Activated CD4-positive, alpha-beta memory T cell treated with anti-CD3 and anti-CD28 coated beads for 36 hours (primary cell): ENCODE measurements at regions not wholly inside any gene's neighbourhood (a gene's known extent, or its start where the extent isn't known, plus 50 kb on each side); places are given as distances from the start of the nearest gene placed in this dataset.

Source experiments
- CTCF ChIA-PET: fragments of 350-600 bp; sonication (Branson Sonifier 250); formaldehyde crosslinking; loops from one replicate; lab custom pipeline; 2021; ENCODE audit warnings: antibody characterized with exemption, inconsistent platforms; lab: Charles Lee
- POLR2A ChIA-PET: fragments of 350-600 bp; sonication (Branson Sonifier 250); formaldehyde crosslinking; loops from one replicate; lab custom pipeline; 2021; ENCODE audit warnings: antibody characterized with exemption; lab: Charles Lee
- DNase-seq: peaks from one replicate; pipeline ENCODE4 v3.0.0-alpha.2; 2020
- H3K27ac Mint-ChIP-seq: one replicate; pipeline ENCODE4 v1.8.0; 2021; ENCODE audit warnings: mixed read lengths
- H3K27me3 Mint-ChIP-seq: one replicate; pipeline ENCODE4 v1.8.0; 2021; ENCODE audit warnings: mixed read lengths
- H3K36me3 Mint-ChIP-seq: one replicate; pipeline ENCODE4 v1.8.0; 2021; ENCODE audit warnings: mixed read lengths
- H3K4me1 Mint-ChIP-seq: one replicate; pipeline ENCODE4 v1.8.0; 2021; ENCODE audit warnings: low read depth, mixed read lengths
- H3K4me3 Mint-ChIP-seq: one replicate; pipeline ENCODE4 v1.8.0; 2021; ENCODE audit warnings: mild to moderate bottlenecking, mixed read lengths
- H3K9me3 Mint-ChIP-seq: one replicate; pipeline ENCODE4 v1.8.0; 2021; ENCODE audit warnings: mixed read lengths
- intact Hi-C: fragments of 100-400 bp; cut with micrococcal nuclease; formaldehyde crosslinking; loops from one replicate; pipeline ENCODE4 v1.15.1; 2023

DNA sequence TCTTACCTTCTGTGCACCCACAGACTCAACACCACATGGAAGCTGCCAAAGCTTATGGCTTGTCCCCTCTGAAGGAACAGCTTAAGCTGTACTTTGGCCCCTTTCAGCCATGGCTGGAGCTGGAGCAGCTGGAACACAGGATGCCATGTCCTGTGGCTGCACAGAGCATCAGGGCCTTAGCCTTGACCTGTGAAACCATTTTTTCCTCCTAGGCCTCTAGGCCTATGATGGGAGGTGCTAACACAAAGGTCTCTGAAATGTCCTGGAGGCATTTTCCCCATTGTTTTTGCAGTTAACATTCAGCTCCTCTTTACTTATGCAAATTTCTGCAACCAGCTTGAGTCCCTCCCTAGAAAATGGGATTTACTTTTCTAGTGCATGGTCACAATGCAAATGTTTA lies 461.4 kb upstream of the TYRP1 start:
- DNase-seq = no peak
- no peak overlapping the region for H3K4me3 Mint-ChIP-seq
- no peaks in the 10 kb centered on the region for H3K27me3 Mint-ChIP-seq

DNA sequence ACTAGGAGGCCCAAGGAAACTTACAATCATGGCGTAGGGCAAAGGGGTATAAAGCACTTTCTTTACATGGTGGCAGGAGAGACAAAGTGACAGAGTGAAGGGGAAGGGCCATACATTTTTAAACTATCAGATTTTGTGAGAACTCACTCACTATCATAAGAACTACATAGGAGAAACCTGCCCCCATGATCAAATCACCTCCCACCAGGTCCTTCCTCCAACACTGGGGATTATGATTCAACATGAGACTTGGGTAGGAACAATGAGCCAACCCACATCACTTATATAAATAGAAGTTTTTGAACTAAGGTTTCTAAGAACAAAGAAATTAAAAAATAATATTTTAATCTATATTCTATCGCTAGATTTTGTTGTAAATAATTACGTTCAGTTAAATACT lies 460.3 kb upstream of the TYRP1 start:
- intact Hi-C loops = no loop called here
- Mint-ChIP-seq H3K36me3 (no peaks in the 10 kb centered on the region), H3K4me1 (no peaks in the 10 kb centered on the region), H3K27me3 (no peaks in the 10 kb centered on the region), H3K27ac (no peak overlapping the region), H3K4me3 (no peak overlapping the region), H3K9me3 (peaks cover 59% of the 10 kb centered on the region)
- ChIA-PET POLR2A (no interaction called here), CTCF (no interaction called here)
- DNase-seq = no peak

More for the DNA sequence above, 461.4 kb upstream of the TYRP1 start:
- H3K9me3 Mint-ChIP-seq = peaks cover 57% of the 10 kb centered on the region
- H3K27ac Mint-ChIP-seq = no peak overlapping the region
- POLR2A ChIA-PET = no interaction called here
- H3K36me3 Mint-ChIP-seq = no peaks in the 10 kb centered on the region
- CTCF ChIA-PET = no interaction called here
- H3K4me1 Mint-ChIP-seq = no peaks in the 10 kb centered on the region
- intact Hi-C loops = no loop called here

DNA sequence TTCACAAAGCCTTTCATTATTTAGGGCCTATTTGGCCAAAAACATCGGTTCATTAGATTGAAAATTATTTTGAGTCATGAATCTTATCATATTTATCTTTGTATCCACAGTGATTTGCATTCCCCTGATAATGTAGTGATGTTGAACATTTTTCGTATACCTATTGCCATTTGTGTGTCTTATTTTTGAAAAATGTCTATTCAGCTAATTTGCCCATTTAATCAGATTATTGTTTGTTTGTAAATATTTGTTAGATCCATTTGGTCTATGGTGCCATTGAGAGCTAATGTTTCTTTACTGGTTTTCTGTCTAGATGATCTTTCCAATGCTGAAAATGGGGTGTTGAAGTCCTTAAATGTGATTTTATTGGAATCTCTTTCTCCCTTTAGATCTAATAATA lies 439.2 kb upstream of the TYRP1 start:
- Mint-ChIP-seq H3K4me1 (no peaks in the 10 kb centered on the region), H3K27me3 (no peaks in the 10 kb centered on the region), H3K27ac (no peak overlapping the region), H3K9me3 (peaks cover 42% of the 10 kb centered on the region), H3K36me3 (no peaks in the 10 kb centered on the region), H3K4me3 (no peak overlapping the region)
- no peak for DNase-seq
- CTCF ChIA-PET = no interaction called here
- POLR2A ChIA-PET = no interaction called here
- intact Hi-C loops = no loop called here

DNA sequence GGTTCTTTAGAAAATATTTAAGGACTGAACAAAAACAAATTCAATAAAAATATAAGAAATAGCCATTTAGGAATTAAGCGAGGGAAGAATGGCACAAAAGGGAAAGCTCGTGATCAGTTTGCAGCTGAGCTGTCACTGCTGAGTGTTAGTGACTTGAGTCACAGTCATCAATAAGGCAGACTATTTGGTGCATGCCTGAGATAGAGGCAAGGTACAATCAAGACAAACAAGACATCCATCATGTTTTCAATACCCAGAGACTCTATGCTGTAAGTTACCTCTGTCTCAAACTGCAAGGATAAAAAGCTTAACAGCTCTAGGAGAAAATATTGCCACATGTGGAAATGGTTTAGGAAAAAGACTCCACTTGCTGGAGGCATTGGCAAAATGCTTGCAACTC lies 426.4 kb upstream of the TYRP1 start:
- H3K9me3 Mint-ChIP-seq = peaks cover 32% of the 10 kb centered on the region
- CTCF ChIA-PET = no interaction called here

DNA sequence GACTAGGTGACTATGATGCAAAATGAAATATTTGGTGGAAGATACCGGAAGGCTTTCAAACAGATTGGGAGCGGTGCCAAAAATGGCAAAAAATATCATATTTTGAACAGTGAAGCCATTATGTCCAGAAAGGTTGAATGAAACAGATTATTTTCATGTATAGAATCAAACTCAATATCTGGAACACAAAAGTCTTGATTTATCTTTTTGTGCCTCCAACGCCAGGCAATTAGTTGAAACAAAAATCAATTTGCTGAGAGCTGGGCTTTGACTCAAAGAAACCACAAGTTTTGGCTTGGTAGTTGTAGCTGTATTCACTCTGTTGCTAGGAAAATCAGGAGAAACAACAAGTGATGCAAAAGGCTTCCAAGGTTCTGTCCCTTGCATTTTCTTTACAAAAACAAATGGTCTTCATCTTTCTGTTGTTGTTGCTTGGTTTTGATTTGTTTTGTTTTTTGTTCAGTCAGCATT lies 421.7 kb upstream of the TYRP1 start:
- ChIA-PET POLR2A (no interaction called here), CTCF (no interaction called here)
- Mint-ChIP-seq H3K9me3 (peaks cover 36% of the 10 kb centered on the region), H3K36me3 (no peaks in the 10 kb centered on the region), H3K27me3 (no peaks in the 10 kb centered on the region), H3K4me1 (no peaks in the 10 kb centered on the region), H3K4me3 (no peak overlapping the region), H3K27ac (no peak overlapping the region)
- DNase-seq = no peak
- intact Hi-C loops = no loop called here

More for the DNA sequence above, 426.4 kb upstream of the TYRP1 start:
- no peak overlapping the region for H3K4me3 Mint-ChIP-seq
- intact Hi-C loops = no loop called here
- no peaks in the 10 kb centered on the region for H3K27me3 Mint-ChIP-seq
- POLR2A ChIA-PET = no interaction called here
- H3K36me3 Mint-ChIP-seq = no peaks in the 10 kb centered on the region
- no peak for DNase-seq
- no peak overlapping the region for H3K27ac Mint-ChIP-seq
- H3K4me1 Mint-ChIP-seq = no peaks in the 10 kb centered on the region

DNA sequence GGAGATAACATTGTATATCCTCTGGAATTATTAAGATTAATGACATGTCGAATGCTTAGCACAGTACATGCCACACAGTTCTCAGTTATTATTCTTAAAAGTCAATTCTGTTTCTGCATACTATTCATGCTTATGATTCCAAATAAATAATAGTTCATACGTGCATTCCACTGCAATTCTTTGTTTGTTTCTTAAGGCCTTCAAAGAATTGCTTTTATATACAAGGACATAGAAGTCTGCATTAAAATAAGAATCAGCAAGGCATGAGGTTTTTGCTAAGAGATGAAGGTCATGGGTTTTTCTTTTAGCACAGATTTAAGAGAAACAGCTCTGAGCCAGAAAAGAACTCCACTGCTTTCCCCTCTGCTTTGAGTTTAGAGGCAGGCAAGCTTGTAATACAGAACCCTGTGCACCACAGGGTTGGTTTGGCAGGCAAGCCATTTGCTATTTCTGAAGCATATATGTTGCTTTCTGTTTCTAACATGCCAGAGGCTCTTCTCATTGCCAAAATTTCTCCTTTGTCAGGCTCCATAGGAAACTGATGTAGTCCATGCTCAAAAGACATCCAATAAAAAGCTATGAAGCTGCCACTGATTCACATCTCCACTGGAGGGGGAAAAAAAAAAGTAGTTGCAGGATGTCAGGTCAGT lies 420.6 kb upstream of the TYRP1 start:
- ChIA-PET POLR2A (no interaction called here), CTCF (no interaction called here)
- Mint-ChIP-seq H3K9me3 (peaks cover 40% of the 10 kb centered on the region), H3K4me1 (no peaks in the 10 kb centered on the region), H3K27ac (no peak overlapping the region), H3K27me3 (no peaks in the 10 kb centered on the region), H3K36me3 (no peaks in the 10 kb centered on the region), H3K4me3 (no peak overlapping the region)
- intact Hi-C loops = no loop called here
- DNase-seq = no peak

DNA sequence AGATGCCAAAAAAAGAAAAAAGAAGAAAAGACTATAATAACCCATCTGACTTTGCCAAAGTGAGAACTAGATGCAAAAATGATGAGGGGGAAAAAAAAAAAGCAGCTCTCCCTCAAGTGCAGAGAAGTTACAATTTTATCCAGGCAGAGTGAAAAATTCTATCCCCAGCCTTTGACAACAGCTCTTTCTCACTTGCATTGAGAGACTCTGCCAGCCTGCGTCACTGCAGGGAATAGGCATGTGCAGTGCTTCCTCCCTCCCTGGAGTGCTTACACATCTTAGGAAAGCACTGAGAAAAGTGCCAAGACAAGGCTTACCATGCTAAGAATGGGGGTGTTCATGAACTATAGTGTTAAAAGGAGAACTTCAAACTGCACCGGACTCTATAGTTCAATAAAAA lies 418.6 kb upstream of the TYRP1 start:
- intact Hi-C loops = no loop called here
- DNase-seq = no peak
- Mint-ChIP-seq H3K27ac (no peak overlapping the region), H3K27me3 (no peaks in the 10 kb centered on the region), H3K36me3 (no peaks in the 10 kb centered on the region), H3K4me1 (no peaks in the 10 kb centered on the region), H3K9me3 (peaks cover 42% of the 10 kb centered on the region), H3K4me3 (no peak overlapping the region)
- ChIA-PET CTCF (no interaction called here), POLR2A (no interaction called here)

DNA sequence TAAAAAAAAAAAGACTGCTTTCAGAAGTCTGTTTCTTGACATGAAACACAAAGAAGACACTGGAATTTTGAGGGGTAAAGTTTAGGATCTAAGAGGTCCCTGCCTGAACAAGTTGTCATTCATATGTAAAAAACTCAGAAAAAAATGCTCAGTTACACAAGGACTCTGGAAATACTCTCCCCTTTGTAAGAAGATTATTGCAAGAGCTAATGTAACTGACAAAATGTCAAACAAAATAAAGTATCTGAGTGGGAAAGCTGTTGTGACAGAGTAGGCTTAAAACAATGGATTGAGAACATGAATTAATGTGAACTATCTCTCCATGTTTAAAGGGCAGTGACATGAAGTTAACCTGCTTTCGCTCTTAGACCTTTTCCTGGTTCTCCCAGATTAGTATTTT lies 416.7 kb upstream of the TYRP1 start:
- DNase-seq = no peak
- peaks cover 44% of the 10 kb centered on the region for H3K9me3 Mint-ChIP-seq
- intact Hi-C loops = no loop called here
- H3K36me3 Mint-ChIP-seq = no peaks in the 10 kb centered on the region
- no peak overlapping the region for H3K4me3 Mint-ChIP-seq
- CTCF ChIA-PET = interaction anchor here (0.6 kb wide), 1 partner anchor 54 kb away, joined by 3 read pairs; no protein-coding TSS in a partner anchor
- no peak overlapping the region for H3K27ac Mint-ChIP-seq
- H3K27me3 Mint-ChIP-seq = no peaks in the 10 kb centered on the region
- POLR2A ChIA-PET = no interaction called here
- no peaks in the 10 kb centered on the region for H3K4me1 Mint-ChIP-seq

DNA sequence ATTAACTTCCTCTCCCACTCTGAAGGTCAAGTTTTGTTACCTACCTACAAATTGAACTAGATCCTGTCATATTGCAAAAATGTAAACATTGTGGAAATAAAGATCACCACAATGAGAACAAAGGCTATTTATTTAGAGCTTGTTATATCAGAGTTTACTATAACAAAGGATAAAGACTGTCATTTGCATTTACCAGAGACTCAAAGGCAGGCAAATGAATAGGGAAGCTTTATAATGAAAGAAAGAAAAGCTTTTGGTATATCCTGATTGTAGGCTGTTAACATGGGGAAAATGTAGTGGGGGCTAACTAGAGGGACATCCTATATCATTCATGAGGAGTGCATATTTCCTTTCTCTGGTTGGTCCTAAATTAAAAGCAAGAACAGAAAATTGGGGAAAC lies 403.5 kb upstream of the TYRP1 start:
- no peak overlapping the region for H3K4me3 Mint-ChIP-seq
- DNase-seq = no peak
- H3K27ac Mint-ChIP-seq = no peak overlapping the region
- peaks cover 22% of the 10 kb centered on the region for H3K9me3 Mint-ChIP-seq
- no peaks in the 10 kb centered on the region for H3K27me3 Mint-ChIP-seq
- CTCF ChIA-PET = no interaction called here
- POLR2A ChIA-PET = no interaction called here
- intact Hi-C loops = no loop called here
- H3K4me1 Mint-ChIP-seq = no peaks in the 10 kb centered on the region
- no peaks in the 10 kb centered on the region for H3K36me3 Mint-ChIP-seq

DNA sequence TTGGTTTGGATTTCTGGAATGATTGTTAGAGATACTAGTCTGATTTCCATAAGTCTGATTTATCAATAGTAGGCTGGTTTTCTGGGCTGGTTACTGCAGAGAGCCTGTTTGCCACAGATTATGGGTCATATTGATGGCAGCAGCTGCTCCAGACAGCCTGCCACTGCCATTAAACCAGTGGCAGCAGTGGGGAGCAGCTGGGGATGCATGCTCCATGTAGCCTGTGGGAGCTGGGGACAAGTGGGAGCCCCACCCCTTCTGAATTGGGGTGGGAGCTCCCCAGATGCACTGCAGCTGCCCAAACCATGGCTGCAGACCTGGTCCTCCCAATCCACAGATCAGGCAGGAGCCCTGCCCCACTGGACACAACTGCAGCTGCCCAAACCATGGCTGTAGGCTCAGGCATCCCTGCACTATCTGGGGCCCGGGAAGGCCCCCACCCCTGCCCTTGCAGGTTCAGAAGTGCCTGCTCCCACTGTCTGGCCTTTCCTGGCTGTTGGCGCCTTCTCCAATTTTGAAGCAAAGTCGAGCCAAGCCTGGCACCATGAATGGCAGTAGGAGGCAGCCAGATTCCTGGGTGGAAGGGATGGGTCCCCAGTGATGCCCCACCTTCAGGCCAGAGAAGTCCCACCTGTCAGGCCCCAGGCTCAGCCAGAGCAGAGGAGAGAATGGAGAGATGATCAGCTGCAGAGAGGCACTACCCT lies 402.9 kb upstream of the TYRP1 start:
- intact Hi-C loops = no loop called here
- H3K36me3 Mint-ChIP-seq = no peaks in the 10 kb centered on the region
- no peak overlapping the region for H3K27ac Mint-ChIP-seq
- H3K9me3 Mint-ChIP-seq = peaks cover 22% of the 10 kb centered on the region
- H3K4me3 Mint-ChIP-seq = no peak overlapping the region
- H3K4me1 Mint-ChIP-seq = no peaks in the 10 kb centered on the region
- H3K27me3 Mint-ChIP-seq = no peaks in the 10 kb centered on the region
- no peak for DNase-seq
- CTCF ChIA-PET = no interaction called here
- POLR2A ChIA-PET = no interaction called here

DNA sequence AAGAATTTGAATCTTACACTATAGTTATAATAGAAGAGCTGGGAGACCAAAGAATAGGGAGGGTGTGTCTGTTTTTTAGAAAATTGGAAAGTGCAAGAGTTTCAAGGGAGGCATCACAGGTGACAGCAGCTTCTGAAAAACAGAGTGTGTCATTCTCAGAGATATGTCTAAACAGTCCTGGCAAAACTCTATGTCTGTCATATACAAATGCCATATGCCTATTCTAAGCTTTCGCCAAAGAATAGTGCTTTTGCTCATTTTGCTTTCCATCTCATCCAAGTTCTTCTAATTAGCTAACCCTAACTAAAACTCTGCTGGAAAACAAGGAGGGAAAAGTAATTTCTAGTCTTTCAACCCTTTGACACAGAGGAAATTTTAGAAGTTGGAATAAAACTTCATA lies 388.0 kb upstream of the TYRP1 start:
- Mint-ChIP-seq H3K36me3 (no peaks in the 10 kb centered on the region), H3K27ac (no peak overlapping the region), H3K9me3 (peaks cover 21% of the 10 kb centered on the region), H3K4me3 (no peak overlapping the region), H3K4me1 (no peaks in the 10 kb centered on the region), H3K27me3 (no peaks in the 10 kb centered on the region)
- DNase-seq = no peak
- intact Hi-C loops = no loop called here
- ChIA-PET POLR2A (no interaction called here), CTCF (interaction anchor here (0.7 kb wide), 1 partner anchor 175 kb away, joined by 3 read pairs; no protein-coding TSS in a partner anchor)

DNA sequence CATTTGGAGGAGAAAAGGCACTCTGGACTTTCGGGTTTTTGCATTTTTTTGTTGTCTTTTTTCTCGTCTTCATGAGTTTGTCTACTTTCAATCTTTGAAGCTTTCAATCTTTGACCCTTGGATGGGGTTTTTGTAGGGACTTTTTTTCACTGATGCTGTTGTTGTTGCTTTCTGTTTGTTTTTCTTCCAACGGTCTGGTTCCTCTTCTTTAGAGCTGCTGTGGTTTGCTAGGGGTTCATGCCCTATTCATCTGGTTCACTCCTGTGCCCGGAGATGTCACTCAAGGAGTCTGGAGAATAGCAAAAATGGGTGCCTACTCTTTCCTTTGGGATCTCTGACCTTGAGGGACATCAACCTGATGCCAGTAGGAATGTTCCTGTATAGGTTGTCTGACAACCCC lies 378.6 kb upstream of the TYRP1 start:
- Mint-ChIP-seq H3K4me1 (no peaks in the 10 kb centered on the region), H3K4me3 (no peak overlapping the region), H3K27me3 (no peaks in the 10 kb centered on the region), H3K36me3 (no peaks in the 10 kb centered on the region), H3K27ac (no peak overlapping the region), H3K9me3 (peaks cover 52% of the 10 kb centered on the region)
- ChIA-PET CTCF (no interaction called here), POLR2A (no interaction called here)
- intact Hi-C loops = no loop called here
- DNase-seq = no peak
